ENCODE measurements at regions not wholly inside any gene's neighbourhood (a gene's known extent, or its start where the extent isn't known, plus 50 kb on each side); places are given as distances from the start of the nearest gene placed in this dataset.

DNA sequence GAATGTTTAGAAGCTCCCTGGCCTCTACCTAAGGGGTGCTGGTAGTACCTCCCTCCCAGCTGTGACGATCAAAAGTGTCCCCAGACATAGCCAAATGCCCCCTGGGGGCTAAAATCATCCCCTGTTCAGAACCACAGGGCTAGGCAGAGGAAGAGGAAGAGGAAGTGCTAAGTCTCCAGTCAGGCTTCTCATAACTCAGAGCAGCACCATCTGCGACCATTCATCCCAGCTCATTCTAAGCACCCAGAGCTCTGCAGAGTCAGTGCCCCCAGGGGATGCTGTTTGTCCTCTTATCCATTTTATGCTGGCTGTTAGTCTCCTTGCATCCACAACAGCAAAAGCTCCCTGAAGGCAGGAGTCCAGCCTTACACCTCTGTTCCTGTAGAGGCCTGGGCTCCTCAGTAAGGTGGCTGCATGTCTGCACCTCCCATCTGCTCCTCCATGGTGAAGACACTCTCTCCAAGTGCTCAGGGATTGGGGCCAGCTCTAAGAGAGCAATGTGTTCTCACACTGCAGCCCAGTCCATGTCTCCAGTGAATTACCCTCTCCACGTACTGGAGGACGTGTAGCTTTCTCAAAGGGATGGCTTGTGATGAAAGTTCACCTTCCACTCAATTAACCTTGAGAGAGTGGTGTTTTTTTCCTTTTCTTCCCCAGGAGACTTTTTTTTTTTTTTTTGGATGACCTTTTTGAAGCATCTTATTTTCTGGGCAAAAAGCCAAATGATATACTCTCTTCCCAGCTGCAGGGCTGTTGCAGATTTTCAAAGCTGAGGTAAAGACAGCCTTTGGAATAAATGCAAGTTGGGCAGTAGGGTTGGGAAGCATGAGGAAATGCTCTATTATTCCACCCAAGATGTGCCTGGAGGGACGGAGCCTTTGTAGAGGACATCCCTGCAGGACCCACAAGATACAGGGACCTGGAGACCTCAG, 158.9 kb upstream of the SLC14A2 start:
- no TSS peak for BruUV-seq (replicated peaks)
- TF ChIP-seq TCF7 (IDR thresholded peaks at IDR 0.05; ENCODE audit: low read depth) (no peak), POLR2AphosphoS2 (IDR thresholded peaks at IDR 0.05; ENCODE audit: low read depth, low read length) (no peak), ZNF225 (CRISPR knock-in tag; IDR thresholded peaks at IDR 0.05) (no peak), E2F5 (CRISPR knock-in tag; conservative IDR thresholded peaks at IDR 0.05) (no peak), TRIM24 (CRISPR knock-in tag; IDR thresholded peaks at IDR 0.05) (no peak), POLR2A (IDR thresholded peaks at IDR 0.05; ENCODE audit: insufficient read depth in 1 of 2, low read depth in 2 of 2, low read length in 2 of 2) (no peak), EZH2 (conservative IDR thresholded peaks at IDR 0.05; ENCODE audit: low read depth, low read length) (no peak), THAP11 (CRISPR knock-in tag; IDR thresholded peaks at IDR 0.05) (no peak), SALL1 (CRISPR knock-in tag; IDR thresholded peaks at IDR 0.05) (no peak), ZMYM3 (CRISPR knock-in tag; IDR thresholded peaks at IDR 0.05) (no peak), ZNF556 (CRISPR knock-in tag; IDR thresholded peaks at IDR 0.05; ENCODE audit: borderline replicate concordance) (no peak), ZNF232 (CRISPR knock-in tag; IDR thresholded peaks at IDR 0.05; ENCODE audit: borderline replicate concordance) (no peak), NR1H2 (CRISPR knock-in tag; IDR thresholded peaks at IDR 0.05; ENCODE audit: borderline replicate concordance, low read depth) (no peak)
- TF ChIP-seq, protein P1, sequence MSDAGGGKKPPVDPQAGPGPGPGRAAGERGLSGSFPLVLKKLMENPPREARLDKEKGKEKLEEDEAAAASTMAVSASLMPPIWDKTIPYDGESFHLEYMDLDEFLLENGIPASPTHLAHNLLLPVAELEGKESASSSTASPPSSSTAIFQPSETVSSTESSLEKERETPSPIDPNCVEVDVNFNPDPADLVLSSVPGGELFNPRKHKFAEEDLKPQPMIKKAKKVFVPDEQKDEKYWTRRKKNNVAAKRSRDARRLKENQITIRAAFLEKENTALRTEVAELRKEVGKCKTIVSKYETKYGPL (CRISPR knock-in tag; IDR thresholded peaks at IDR 0.05), result no peak
- TF ChIP-seq, protein P2, sequence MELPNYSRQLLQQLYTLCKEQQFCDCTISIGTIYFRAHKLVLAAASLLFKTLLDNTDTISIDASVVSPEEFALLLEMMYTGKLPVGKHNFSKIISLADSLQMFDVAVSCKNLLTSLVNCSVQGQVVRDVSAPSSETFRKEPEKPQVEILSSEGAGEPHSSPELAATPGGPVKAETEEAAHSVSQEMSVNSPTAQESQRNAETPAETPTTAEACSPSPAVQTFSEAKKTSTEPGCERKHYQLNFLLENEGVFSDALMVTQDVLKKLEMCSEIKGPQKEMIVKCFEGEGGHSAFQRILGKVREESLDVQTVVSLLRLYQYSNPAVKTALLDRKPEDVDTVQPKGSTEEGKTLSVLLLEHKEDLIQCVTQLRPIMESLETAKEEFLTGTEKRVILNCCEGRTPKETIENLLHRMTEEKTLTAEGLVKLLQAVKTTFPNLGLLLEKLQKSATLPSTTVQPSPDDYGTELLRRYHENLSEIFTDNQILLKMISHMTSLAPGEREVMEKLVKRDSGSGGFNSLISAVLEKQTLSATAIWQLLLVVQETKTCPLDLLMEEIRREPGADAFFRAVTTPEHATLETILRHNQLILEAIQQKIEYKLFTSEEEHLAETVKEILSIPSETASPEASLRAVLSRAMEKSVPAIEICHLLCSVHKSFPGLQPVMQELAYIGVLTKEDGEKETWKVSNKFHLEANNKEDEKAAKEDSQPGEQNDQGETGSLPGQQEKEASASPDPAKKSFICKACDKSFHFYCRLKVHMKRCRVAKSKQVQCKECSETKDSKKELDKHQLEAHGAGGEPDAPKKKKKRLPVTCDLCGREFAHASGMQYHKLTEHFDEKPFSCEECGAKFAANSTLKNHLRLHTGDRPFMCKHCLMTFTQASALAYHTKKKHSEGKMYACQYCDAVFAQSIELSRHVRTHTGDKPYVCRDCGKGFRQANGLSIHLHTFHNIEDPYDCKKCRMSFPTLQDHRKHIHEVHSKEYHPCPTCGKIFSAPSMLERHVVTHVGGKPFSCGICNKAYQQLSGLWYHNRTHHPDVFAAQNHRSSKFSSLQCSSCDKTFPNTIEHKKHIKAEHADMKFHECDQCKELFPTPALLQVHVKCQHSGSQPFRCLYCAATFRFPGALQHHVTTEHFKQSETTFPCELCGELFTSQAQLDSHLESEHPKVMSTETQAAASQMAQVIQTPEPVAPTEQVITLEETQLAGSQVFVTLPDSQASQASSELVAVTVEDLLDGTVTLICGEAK (IDR thresholded peaks at IDR 0.05), result no peak
- TF ChIP-seq, protein P2 (CRISPR knock-in tag; IDR thresholded peaks at IDR 0.05), result no peak

More for the DNA sequence above, 158.9 kb upstream of the SLC14A2 start:
- Histone ChIP-seq H3K27ac (ENCODE audit: extremely low read length, insufficient read depth, low read length) (no peak overlapping the region), H3K4me3 (replicated peaks in 1 of 3; ENCODE audit: insufficient read depth in 1 of 3, low read depth in 2 of 3, low read length in 3 of 3) (no peak overlapping the region), H3K36me3 (replicated peaks in 1 of 2; ENCODE audit: control insufficient read depth in 1 of 2, insufficient read depth in 2 of 2, low read length in 2 of 2) (no peaks in the 10 kb centered on the region), H3K9ac (ENCODE audit: insufficient read depth, low read depth, low read length) (no peak overlapping the region), H3K4me2 (ENCODE audit: low read depth, low read length) (no peak overlapping the region), H3K27me3 (ENCODE audit: control insufficient read depth in 1 of 2, insufficient read depth in 2 of 2, low read length in 2 of 2) (no peaks in the 10 kb centered on the region), H3K79me2 (ENCODE audit: insufficient read depth, low read length) (no peaks in the 10 kb centered on the region), H3K4me1 (ENCODE audit: insufficient read depth, low read length) (no peaks in the 10 kb centered on the region), H3K9me3 (ENCODE audit: low read length) (no peaks in the 10 kb centered on the region), H2AFZ (ENCODE audit: low read length) (no peak overlapping the region), H4K20me1 (ENCODE audit: insufficient read depth, low read length) (no peaks in the 10 kb centered on the region)
- ChIA-PET POLR2A (no interaction called here), CTCF (ENCODE audit: low intra/inter-chr PET ratio, low total read pairs) (no interaction called here)
- ATAC-seq, result no peak
- DNase-seq (ENCODE audit: low spot score), result no peak
- in situ Hi-C loops (cut with HindIII; ENCODE audit: extremely low pct_ligation_motif_present, low pct_unique_long_range_greater_than_20kb), result no loop called here
- 12% methylated on average over 5 of the region's 5 CpGs for WGBS (ENCODE audit: low lambda C conversion rate)
- intact Hi-C loops (cut with micrococcal nuclease; ENCODE audit: unreplicated experiment), result no loop called here
- FAIRE-seq, result no peak
